ENCODE measurements at regions not wholly inside any gene's neighbourhood (a gene's known extent, or its start where the extent isn't known, plus 50 kb on each side); places are given as distances from the start of the nearest gene placed in this dataset.

DNA sequence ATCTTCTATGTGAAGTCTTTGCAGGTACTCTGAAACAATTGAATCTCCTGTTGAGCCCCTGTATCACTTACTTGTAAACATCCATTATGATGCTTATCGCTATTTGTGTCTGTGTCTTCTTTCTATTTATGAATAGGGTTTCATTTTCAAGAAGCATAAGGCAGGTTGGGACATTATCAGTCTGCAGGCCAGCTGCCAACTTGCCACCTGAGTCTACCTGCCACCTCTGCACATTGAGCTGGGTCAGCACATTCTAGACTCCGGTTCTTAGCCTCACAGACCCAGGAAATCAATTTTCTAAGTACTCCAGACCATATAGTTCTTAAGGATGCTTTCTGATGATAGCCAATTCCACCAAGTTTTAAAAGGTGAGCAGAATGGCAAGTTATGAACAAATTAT is 105.7 kb upstream of the MCTP2 start:
- Mint-ChIP-seq H3K4me3 (no peak overlapping the region), H3K27me3 (peaks cover 15% of the 10 kb centered on the region), H3K27ac (no peak overlapping the region), H3K4me1 (no peaks in the 10 kb centered on the region), H3K9me3 (no peaks in the 10 kb centered on the region), H3K36me3 (ENCODE audit: low read depth) (no peaks in the 10 kb centered on the region)
- no peak for DNase-seq
- intact Hi-C loops (cut with micrococcal nuclease), result no loop called here

DNA sequence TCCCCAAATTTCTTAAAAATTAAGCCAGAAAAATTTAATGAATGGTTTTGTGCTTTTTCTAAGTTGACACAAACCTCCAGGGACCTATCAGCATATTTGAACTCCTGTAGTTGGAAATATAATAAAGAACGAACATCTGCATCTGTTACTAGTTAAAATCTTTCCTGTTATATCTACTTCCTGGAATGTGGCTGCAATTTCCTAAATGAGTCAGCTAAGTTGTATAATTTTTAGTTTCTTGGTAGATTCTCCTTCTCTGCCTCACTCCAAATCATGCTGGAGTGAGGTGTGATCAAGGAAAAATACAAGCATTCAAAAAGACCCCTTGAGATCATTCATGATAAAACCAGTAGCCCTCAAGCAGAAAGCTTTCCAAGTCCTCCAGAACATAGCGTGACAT is 106.2 kb upstream of the MCTP2 start:
- H3K27ac Mint-ChIP-seq, result no peak overlapping the region
- no peaks in the 10 kb centered on the region for H3K4me1 Mint-ChIP-seq
- DNase-seq, result no peak
- intact Hi-C loops (cut with micrococcal nuclease), result no loop called here
- H3K4me3 Mint-ChIP-seq, result no peak overlapping the region
- H3K27me3 Mint-ChIP-seq, result peaks cover 11% of the 10 kb centered on the region
- no peaks in the 10 kb centered on the region for H3K36me3 Mint-ChIP-seq (ENCODE audit: low read depth)
- no peaks in the 10 kb centered on the region for H3K9me3 Mint-ChIP-seq

DNA sequence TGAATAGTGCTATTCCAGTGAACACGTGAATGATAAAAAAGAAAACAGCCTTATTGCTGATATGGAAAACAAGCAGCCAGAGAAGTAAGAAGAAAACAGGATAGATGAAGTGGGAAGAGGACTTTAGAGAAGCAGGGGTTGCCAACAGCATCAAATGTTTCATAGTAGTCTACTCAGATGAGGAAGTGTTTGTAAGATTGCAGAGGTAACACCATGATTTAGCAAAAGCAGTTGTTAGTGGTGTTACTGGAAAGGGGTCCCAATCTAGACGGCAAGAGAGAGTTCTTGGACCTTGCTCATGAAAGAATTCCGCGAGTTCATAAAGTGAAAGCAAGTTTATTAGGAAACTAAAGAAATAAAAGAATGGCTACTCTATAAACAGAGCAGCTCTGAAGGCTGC is 108.8 kb upstream of the MCTP2 start:
- Mint-ChIP-seq H3K4me1 (no peaks in the 10 kb centered on the region), H3K9me3 (no peaks in the 10 kb centered on the region), H3K27ac (no peak overlapping the region), H3K27me3 (peaks cover 2% of the 10 kb centered on the region), H3K4me3 (no peak overlapping the region), H3K36me3 (ENCODE audit: low read depth) (no peaks in the 10 kb centered on the region)
- intact Hi-C loops (cut with micrococcal nuclease), result loop anchor here (5.0 kb wide), 2 partner anchors 125 to 1035 kb away; partner anchors contain the start of gene RGMA
- no peak for DNase-seq

DNA sequence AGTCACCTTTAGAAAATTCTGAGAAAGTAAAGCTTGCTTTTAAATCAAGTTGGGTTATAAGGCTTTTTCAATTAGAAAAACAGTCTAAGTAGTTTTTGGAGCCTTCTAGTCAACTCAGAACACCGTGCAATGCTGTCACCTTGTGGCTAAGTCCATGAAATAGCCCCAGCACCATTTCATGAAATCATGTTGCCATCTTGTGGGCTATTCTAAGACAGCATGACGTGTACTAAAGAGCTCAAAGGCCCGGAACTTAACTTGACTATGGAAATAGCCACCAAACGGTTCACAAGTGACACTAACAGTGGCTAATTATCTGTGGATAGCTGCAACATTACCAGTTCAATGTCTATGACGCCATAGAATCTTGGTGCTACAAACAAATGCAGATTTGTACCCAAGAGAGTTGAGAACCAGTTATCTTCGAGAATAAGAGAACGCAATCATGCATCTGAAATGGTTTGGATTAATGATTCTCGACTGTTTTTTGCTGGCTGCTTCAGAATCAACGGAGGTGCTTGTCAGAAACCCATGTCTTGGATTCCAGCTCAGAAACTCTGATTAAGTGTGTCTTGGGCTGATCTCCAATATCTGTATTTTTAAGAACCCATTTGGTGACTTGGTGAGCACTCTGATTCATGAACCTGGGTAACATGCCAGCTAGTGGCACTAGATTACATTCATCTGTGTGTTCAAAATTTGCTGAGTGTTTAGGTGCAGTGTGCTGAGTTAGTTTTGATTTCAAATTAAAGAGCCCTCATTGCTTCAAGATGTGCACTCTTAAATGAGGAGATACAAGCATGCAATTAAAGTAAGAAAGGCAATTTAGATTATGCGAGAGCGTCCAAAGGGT is 111.2 kb upstream of the MCTP2 start:
- Mint-ChIP-seq H3K27me3 (peaks cover 5% of the 10 kb centered on the region), H3K4me1 (no peaks in the 10 kb centered on the region), H3K27ac (no peak overlapping the region), H3K9me3 (no peaks in the 10 kb centered on the region), H3K36me3 (ENCODE audit: low read depth) (no peaks in the 10 kb centered on the region), H3K4me3 (no peak overlapping the region)
- intact Hi-C loops (cut with micrococcal nuclease), result loop anchor here (1.0 to 5.0 kb wide), 3 partner anchors 123 to 1090 kb away; partner anchors contain the start of gene RGMA
- DNase-seq, result peak; percentile 86

DNA sequence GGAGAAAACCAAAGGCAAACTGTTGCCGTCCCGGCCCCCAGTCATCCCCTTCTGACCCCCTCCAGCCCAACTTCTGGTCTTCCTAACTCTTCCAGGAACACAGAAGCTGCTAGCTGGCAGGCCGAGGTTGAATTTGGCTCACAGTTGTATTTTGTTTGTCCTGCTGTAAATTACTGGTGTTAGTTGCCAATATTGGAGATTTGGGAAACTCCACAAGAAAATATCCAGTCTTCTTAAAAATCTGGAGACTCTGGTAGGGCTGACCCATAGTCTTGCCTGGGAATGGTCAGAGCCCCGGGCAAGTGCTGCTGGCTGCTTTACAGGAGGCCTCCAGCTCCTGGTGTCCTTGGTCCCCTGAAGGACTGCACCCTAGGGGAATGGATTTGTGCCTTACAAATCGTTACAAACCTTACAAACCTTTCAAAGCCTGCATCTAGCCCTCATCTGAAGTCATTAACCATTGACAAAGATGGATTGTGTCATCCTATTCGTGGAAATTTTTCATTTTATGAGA is 112.0 kb upstream of the MCTP2 start:
- Mint-ChIP-seq H3K27ac (no peak overlapping the region), H3K36me3 (ENCODE audit: low read depth) (no peaks in the 10 kb centered on the region)
- intact Hi-C loops (cut with micrococcal nuclease), result no loop called here

DNA sequence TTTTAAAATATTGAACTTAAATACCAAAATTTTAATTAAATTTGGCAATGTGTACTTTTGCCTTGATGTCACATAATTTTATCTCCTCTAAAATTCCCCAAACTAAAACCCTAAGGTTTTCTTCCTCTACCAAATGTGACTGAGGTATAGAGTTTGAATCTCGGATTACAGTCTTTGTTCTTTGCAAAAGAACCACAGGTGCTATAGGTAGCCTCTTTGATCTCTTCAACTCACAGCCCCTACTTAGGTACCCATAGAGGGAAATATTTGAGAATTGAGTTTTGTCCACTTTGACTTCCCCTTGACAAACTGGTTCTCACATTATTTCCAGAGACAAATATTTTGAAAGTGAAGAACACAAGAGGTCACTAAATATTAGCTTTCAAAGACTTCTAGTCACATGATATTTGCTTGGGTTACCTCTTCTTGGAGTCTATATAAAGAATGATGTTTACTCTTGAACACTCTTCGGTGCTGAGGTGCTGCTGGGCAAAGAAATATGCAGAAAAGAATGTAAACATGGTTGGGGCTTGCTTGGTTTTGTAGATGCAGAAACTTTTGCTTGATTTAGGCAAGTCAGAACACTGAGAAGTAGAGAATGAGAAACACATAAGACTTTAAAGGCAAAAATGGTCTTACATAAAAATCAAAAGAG is 120.8 kb upstream of the MCTP2 start:
- H3K36me3 Mint-ChIP-seq (ENCODE audit: low read depth), result no peaks in the 10 kb centered on the region
- H3K9me3 Mint-ChIP-seq, result no peaks in the 10 kb centered on the region
- H3K4me3 Mint-ChIP-seq, result no peak overlapping the region
- H3K4me1 Mint-ChIP-seq, result no peaks in the 10 kb centered on the region
- H3K27me3 Mint-ChIP-seq, result peaks cover 50% of the 10 kb centered on the region
- no peak overlapping the region for H3K27ac Mint-ChIP-seq
- no peak for DNase-seq
- intact Hi-C loops (cut with micrococcal nuclease), result no loop called here

More for the DNA sequence above, 112.0 kb upstream of the MCTP2 start:
- DNase-seq, result no peak
- Mint-ChIP-seq H3K4me1 (no peaks in the 10 kb centered on the region), H3K9me3 (no peaks in the 10 kb centered on the region), H3K4me3 (no peak overlapping the region), H3K27me3 (peaks cover 13% of the 10 kb centered on the region)

DNA sequence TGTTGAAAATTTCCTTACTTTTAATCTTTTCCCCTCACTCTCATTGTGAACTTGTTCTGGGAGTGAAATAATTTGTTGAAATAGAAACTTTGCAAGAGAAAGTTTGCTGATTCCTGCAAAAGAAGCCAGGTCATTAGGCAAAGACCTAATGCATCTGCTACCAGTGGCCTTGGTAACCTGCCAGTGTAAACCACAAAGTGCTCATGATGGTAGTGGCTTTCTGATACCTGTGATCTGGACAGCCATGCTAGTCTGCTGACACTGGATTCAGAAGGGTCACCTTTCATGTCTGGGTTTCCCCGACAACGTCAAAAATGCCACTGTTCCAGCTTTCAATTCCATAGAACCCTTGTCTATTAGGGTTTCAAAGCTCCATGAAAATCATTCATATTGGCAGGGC is 123.7 kb upstream of the MCTP2 start:
- no peak overlapping the region for H3K4me3 Mint-ChIP-seq
- no peak overlapping the region for H3K27ac Mint-ChIP-seq
- DNase-seq, result no peak
- intact Hi-C loops (cut with micrococcal nuclease), result no loop called here
- no peaks in the 10 kb centered on the region for H3K9me3 Mint-ChIP-seq
- H3K4me1 Mint-ChIP-seq, result no peaks in the 10 kb centered on the region
- H3K27me3 Mint-ChIP-seq, result peaks cover 33% of the 10 kb centered on the region
- no peaks in the 10 kb centered on the region for H3K36me3 Mint-ChIP-seq (ENCODE audit: low read depth)

DNA sequence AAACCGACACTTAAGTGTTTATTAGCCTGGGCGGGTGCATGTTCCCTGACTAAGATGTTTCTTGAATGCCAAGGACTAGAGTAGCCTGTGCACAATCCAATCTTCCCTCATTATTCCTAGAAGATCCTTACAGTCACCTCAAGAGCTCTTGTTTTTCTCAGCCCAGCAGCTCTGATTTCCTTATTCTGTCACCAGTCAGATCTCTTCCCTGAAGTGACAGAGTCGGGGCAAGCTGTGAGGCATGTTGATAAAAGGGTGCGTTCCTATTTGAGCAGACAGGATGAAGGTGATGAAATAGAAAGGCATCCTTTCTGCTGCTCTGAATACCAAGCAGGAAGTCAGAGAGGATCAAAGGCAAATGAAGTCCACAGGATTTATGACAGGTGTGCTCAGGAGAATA is 125.6 kb upstream of the MCTP2 start:
- H3K4me1 Mint-ChIP-seq, result no peaks in the 10 kb centered on the region
- intact Hi-C loops (cut with micrococcal nuclease), result no loop called here

DNA sequence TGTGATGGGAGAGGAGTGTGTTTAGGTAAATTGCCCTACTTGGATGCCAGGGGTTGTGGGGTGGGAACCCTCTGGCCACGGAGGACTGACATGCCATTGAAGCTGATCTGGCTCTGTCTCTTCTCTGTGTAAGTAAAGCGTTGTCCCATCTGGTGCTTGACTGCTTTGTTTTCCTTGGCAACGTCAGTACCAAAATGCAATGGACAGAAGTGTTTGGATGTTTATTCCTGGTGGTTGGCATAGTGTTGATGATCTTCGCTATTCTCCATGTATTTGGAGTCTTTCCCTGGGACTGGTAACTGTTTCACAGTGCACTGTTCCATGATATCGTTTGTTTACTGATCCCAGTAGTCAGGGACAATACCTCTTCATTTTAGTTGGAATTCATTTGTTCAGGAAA is 130.5 kb upstream of the MCTP2 start:
- no peaks in the 10 kb centered on the region for H3K9me3 Mint-ChIP-seq
- no peaks in the 10 kb centered on the region for H3K4me1 Mint-ChIP-seq
- H3K36me3 Mint-ChIP-seq (ENCODE audit: low read depth), result no peaks in the 10 kb centered on the region
- H3K27me3 Mint-ChIP-seq, result peaks cover 10% of the 10 kb centered on the region
- no peak overlapping the region for H3K4me3 Mint-ChIP-seq
- intact Hi-C loops (cut with micrococcal nuclease), result no loop called here
- no peak overlapping the region for H3K27ac Mint-ChIP-seq
- no peak for DNase-seq

More for the DNA sequence above, 125.6 kb upstream of the MCTP2 start:
- H3K4me3 Mint-ChIP-seq, result no peak overlapping the region
- no peaks in the 10 kb centered on the region for H3K36me3 Mint-ChIP-seq (ENCODE audit: low read depth)
- no peak for DNase-seq
- H3K9me3 Mint-ChIP-seq, result no peaks in the 10 kb centered on the region
- H3K27me3 Mint-ChIP-seq, result peaks cover 24% of the 10 kb centered on the region
- no peak overlapping the region for H3K27ac Mint-ChIP-seq

DNA sequence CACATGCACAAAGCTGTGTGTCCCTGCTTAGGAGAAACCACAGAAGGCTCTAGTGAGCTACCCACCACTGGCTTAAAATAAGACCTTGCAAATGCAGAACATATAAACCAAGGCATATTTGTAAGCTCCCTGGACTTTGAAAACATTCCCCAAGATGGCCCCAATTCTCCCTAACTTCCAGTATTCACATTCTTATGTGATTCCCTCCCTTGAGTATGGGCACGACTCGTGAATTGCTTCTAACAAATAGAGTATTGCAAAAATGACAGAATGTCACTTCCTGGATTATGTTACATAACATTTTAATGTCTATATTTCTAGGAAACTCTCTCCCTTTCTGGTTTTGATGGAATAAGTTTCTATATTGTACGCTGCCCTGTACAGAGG is 131.8 kb upstream of the MCTP2 start:
- peaks cover 7% of the 10 kb centered on the region for H3K27me3 Mint-ChIP-seq
- DNase-seq, result no peak
- H3K27ac Mint-ChIP-seq, result no peak overlapping the region
- intact Hi-C loops (cut with micrococcal nuclease), result no loop called here
- H3K9me3 Mint-ChIP-seq, result no peaks in the 10 kb centered on the region
- H3K36me3 Mint-ChIP-seq (ENCODE audit: low read depth), result no peaks in the 10 kb centered on the region
- H3K4me3 Mint-ChIP-seq, result no peak overlapping the region
- H3K4me1 Mint-ChIP-seq, result no peaks in the 10 kb centered on the region

DNA sequence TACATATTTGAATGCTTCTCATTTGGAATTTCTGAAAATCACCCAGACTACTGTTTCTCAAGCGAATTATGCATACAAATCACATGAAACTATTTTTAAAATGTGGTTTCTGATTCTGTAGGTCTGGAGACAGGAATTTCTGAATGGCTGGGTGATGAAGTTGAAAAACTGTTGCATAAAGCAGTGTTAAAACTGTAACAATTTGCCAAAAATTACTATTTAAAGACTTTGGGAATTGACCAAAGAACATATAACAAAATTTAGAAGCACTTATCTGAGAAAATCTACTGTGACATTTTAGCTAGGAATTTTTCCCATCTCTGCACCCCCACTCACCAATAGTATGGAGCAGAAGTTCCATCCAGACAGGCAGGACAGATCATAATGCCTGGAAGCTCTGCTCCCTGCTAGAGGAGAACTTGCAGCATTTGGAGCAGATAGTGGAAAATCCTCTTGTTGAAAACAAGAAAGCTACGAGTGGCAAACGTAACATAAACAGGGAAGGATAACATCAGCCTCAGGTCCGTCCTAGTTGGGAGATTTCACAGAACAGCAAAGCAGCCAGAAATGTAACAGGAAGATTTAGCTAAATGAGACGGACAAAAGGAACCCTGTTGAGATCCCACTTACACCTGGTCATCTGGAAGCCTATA is 132.3 kb upstream of the MCTP2 start:
- H3K27me3 Mint-ChIP-seq, result peaks cover 6% of the 10 kb centered on the region
- no peaks in the 10 kb centered on the region for H3K36me3 Mint-ChIP-seq (ENCODE audit: low read depth)
- H3K4me3 Mint-ChIP-seq, result no peak overlapping the region
- intact Hi-C loops (cut with micrococcal nuclease), result no loop called here
- no peak for DNase-seq
- no peak overlapping the region for H3K27ac Mint-ChIP-seq
- no peaks in the 10 kb centered on the region for H3K4me1 Mint-ChIP-seq
- no peaks in the 10 kb centered on the region for H3K9me3 Mint-ChIP-seq

DNA sequence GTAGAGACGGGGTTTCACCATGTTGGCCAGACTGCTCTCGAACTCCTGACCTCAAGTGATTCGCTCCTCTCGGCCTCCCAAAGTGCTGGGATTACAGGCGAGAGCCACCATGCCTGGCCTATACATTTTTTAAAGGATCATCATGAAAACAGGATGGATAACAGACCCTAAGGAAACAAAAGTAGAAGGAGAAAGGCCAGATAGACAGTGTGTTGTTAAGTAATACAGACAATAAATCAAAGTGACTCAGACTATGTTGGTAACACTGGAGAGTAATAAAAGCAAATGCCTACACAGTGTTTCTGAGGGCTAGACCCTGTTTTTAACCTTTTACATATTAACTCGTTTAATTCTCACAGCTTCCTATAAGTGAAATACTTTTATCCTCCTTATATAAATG is 133.8 kb upstream of the MCTP2 start:
- no peak overlapping the region for H3K27ac Mint-ChIP-seq
- no peaks in the 10 kb centered on the region for H3K4me1 Mint-ChIP-seq
- H3K36me3 Mint-ChIP-seq (ENCODE audit: low read depth), result no peaks in the 10 kb centered on the region
- peaks cover 8% of the 10 kb centered on the region for H3K27me3 Mint-ChIP-seq
- DNase-seq, result no peak
- no peaks in the 10 kb centered on the region for H3K9me3 Mint-ChIP-seq
- intact Hi-C loops (cut with micrococcal nuclease), result no loop called here
- H3K4me3 Mint-ChIP-seq, result no peak overlapping the region

DNA sequence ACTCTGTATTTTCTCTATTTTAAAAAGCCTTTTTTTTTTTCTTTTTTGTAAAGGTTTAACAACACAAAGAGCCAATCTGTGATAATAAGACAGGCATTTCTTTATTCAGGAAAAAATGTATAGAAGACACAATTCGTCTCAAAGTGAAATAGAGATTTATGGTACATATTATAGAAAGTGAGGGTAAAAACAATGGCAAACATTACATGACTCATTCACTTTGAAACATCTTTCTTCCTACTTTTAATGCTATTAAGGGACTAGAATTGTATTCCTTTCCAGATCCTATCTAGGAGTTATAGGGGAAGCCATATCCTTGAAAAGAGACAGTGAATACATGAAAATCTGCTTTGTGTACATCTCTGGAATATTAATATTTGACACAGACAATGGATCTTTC is 137.1 kb upstream of the MCTP2 start:
- H3K4me3 Mint-ChIP-seq, result no peak overlapping the region
- DNase-seq, result no peak
- no peak overlapping the region for H3K27ac Mint-ChIP-seq
- no peaks in the 10 kb centered on the region for H3K9me3 Mint-ChIP-seq
- H3K27me3 Mint-ChIP-seq, result peaks cover 16% of the 10 kb centered on the region
- H3K4me1 Mint-ChIP-seq, result no peaks in the 10 kb centered on the region
- intact Hi-C loops (cut with micrococcal nuclease), result no loop called here
- no peaks in the 10 kb centered on the region for H3K36me3 Mint-ChIP-seq (ENCODE audit: low read depth)

DNA sequence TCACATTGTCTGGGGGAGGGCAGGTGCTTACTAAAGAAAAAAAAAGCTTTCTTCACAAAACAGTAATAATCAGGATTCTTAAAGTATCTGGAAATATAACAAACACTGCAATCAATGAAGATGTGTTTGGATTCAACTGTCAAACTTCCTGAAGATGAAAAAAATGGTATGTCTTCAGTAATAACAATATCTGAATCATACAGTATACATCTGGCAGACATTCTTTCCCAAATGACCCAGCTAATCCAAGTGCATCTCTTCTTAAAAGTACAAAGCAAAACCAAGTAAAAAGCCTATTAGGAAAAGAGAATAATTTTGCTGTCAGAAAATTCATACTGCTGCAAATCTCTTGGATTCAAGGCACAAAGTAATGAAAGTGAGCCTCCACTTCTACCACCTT is 145.0 kb upstream of the MCTP2 start:
- H3K36me3 Mint-ChIP-seq (ENCODE audit: low read depth), result no peaks in the 10 kb centered on the region
- no peak overlapping the region for H3K4me3 Mint-ChIP-seq
- DNase-seq, result no peak
- H3K27me3 Mint-ChIP-seq, result peaks cover 3% of the 10 kb centered on the region
- H3K4me1 Mint-ChIP-seq, result no peaks in the 10 kb centered on the region
- no peaks in the 10 kb centered on the region for H3K9me3 Mint-ChIP-seq
- H3K27ac Mint-ChIP-seq, result no peak overlapping the region
- intact Hi-C loops (cut with micrococcal nuclease), result no loop called here

Data from activated CD4-positive, alpha-beta T cell treated with anti-CD3 and anti-CD28 coated beads, Interleukin-2, amount 10 ng/mL, durations not matched to agents 24 days and 14 days (primary cell).